ENCODE measurements at regions not wholly inside any gene's neighbourhood (a gene's known extent, or its start where the extent isn't known, plus 50 kb on each side); places are given as distances from the start of the nearest gene placed in this dataset.

GRCh38 chr3:177607589-177607988, 410.3 kb upstream of the TBL1XR1 start:
- Mint-ChIP-seq H3K36me3 (peaks cover 11% of the 10 kb centered on the region), H3K27ac (no peak overlapping the region), H3K9me3 (peaks cover 12% of the 10 kb centered on the region), H3K4me1 (peaks cover 65% of the 10 kb centered on the region), H3K27me3 (ENCODE audit: low read depth) (no peaks in the 10 kb centered on the region; the same call in 1 of the 2 replicates), H3K4me3 (no peak overlapping the region)
- ChIA-PET CTCF (interaction anchor here (0.8 to 1.1 kb wide), 3 partner anchors 9 to 1093 kb away, joined by 3 read pairs; no protein-coding TSS in a partner anchor), POLR2A (no interaction called here)
- TF ChIP-seq FOXJ3 (CRISPR knock-in tag; IDR thresholded peaks at IDR 0.05; ENCODE audit: borderline replicate concordance) (no peak), CREM (CRISPR knock-in tag; IDR thresholded peaks at IDR 0.05) (no peak), ZNF671 (CRISPR knock-in tag; IDR thresholded peaks at IDR 0.05) (no peak), NR1H2 (CRISPR knock-in tag; IDR thresholded peaks at IDR 0.05) (no peak)
- no peak for ATAC-seq
- no peak for DNase-seq (ENCODE audit: low spot score)

GRCh38 chr3:177608443-177608842, 411.2 kb upstream of the TBL1XR1 start:
- ChIA-PET POLR2A (no interaction called here), CTCF (no interaction called here)
- no peak for ATAC-seq
- TF ChIP-seq KAT7 (CRISPR knock-in tag; IDR thresholded peaks at IDR 0.05; ENCODE audit: borderline replicate concordance), result no peak
- TF ChIP-seq CREM (CRISPR knock-in tag; IDR thresholded peaks at IDR 0.05), result no peak
- no peak for TF ChIP-seq ZMAT4 (CRISPR knock-in tag; IDR thresholded peaks at IDR 0.05)
- no peak for TF ChIP-seq IRF1 (CRISPR knock-in tag; IDR thresholded peaks at IDR 0.05)
- TF ChIP-seq SMAD4 (CRISPR knock-in tag; IDR thresholded peaks at IDR 0.05), result no peak
- TF ChIP-seq TEAD4 (CRISPR knock-in tag; IDR thresholded peaks at IDR 0.05), result no peak
- DNase-seq (ENCODE audit: low spot score), result no peak
- Mint-ChIP-seq H3K36me3 (peaks cover 11% of the 10 kb centered on the region), H3K4me3 (no peak overlapping the region), H3K27ac (no peak overlapping the region), H3K9me3 (peaks cover 12% of the 10 kb centered on the region), H3K27me3 (ENCODE audit: low read depth) (no peaks in the 10 kb centered on the region; the same call in 1 of the 2 replicates), H3K4me1 (peaks cover 62% of the 10 kb centered on the region)

- H3K27me3 Mint-ChIP-seq (ENCODE audit: low read depth), result no peaks in the 10 kb centered on the region; the same call in 1 of the 2 replicates
Measured at GRCh38 chr3:177609613-177610012, 412.3 kb upstream of the TBL1XR1 start.

More at GRCh38 chr3:177609613-177610012, 412.3 kb upstream of the TBL1XR1 start:
- POLR2A ChIA-PET, result no interaction called here
- Mint-ChIP-seq H3K4me3 (no peak overlapping the region), H3K36me3 (peaks cover 15% of the 10 kb centered on the region), H3K9me3 (peaks cover 17% of the 10 kb centered on the region), H3K27ac (peak overlapping the region; percentile 95), H3K4me1 (peaks cover 67% of the 10 kb centered on the region)
- CTCF ChIA-PET, result no interaction called here
- ATAC-seq (no peak), DNase-seq (ENCODE audit: low spot score) (no peak)
- TF ChIP-seq ETV6 (CRISPR knock-in tag; IDR thresholded peaks at IDR 0.05) (no peak), CDX4 (CRISPR knock-in tag; IDR thresholded peaks at IDR 0.05; ENCODE audit: borderline replicate concordance) (no peak), ATF1 (CRISPR knock-in tag; IDR thresholded peaks at IDR 0.05) (no peak), FOXP1 (CRISPR knock-in tag; IDR thresholded peaks at IDR 0.05; ENCODE audit: borderline replicate concordance) (no peak), ZNF263 (CRISPR knock-in tag; IDR thresholded peaks at IDR 0.05; ENCODE audit: low read depth) (no peak), E2F1 (CRISPR knock-in tag; IDR thresholded peaks at IDR 0.05) (no peak), USF2 (CRISPR knock-in tag; IDR thresholded peaks at IDR 0.05) (no peak), SP1 (CRISPR knock-in tag; conservative IDR thresholded peaks at IDR 0.05) (no peak), SOX15 (CRISPR knock-in tag; IDR thresholded peaks at IDR 0.05) (no peak), MYBL2 (CRISPR knock-in tag; IDR thresholded peaks at IDR 0.05) (no peak), SMAD4 (CRISPR knock-in tag; IDR thresholded peaks at IDR 0.05) (no peak), ZNF512 (CRISPR knock-in tag; IDR thresholded peaks at IDR 0.05; ENCODE audit: borderline replicate concordance) (no peak)
